ENCODE measurements at regions not wholly inside any gene's neighbourhood (a gene's known extent, or its start where the extent isn't known, plus 50 kb on each side); places are given as distances from the start of the nearest gene placed in this dataset.
"Not testable (repeated sequence)": the region's sequence is repeated elsewhere in the genome, so short reads cannot be mapped to it uniquely, and the experiment has no call there.

- no peak for TF ChIP-seq CTCF (IDR thresholded peaks at IDR 0.05; ENCODE audit: insufficient read depth, low read length, poor library complexity, severe bottlenecking)
- no peaks in the 10 kb centered on the region for H3K27me3 ChIP-seq (ENCODE audit: control insufficient read depth, insufficient read depth, low read length)
- H3K4me3 ChIP-seq (ENCODE audit: low read depth, low read length) = no peak overlapping the region
- no peaks in the 10 kb centered on the region for H3K36me3 ChIP-seq (ENCODE audit: control insufficient read depth, insufficient read depth, low read length)
- no peak for DNase-seq (ENCODE audit: low read depth)
These were observed 269.4 kb downstream of the PTGER3 start for GRCh38 chr1:70778056-70778762.

GRCh38 chr1:70778934-70779333 lies 268.7 kb downstream of the PTGER3 start:
- no peak for TF ChIP-seq CTCF (IDR thresholded peaks at IDR 0.05; ENCODE audit: insufficient read depth, low read length, poor library complexity, severe bottlenecking)
- Histone ChIP-seq H3K36me3 (ENCODE audit: control insufficient read depth, insufficient read depth, low read length) (no peaks in the 10 kb centered on the region), H3K27me3 (ENCODE audit: control insufficient read depth, insufficient read depth, low read length) (no peaks in the 10 kb centered on the region), H3K4me3 (ENCODE audit: low read depth, low read length) (no peak overlapping the region)
- DNase-seq (ENCODE audit: low read depth) = no peak

- Histone ChIP-seq H3K4me3 (ENCODE audit: low read depth, low read length) (no peak overlapping the region), H3K27me3 (ENCODE audit: control insufficient read depth, insufficient read depth, low read length) (no peaks in the 10 kb centered on the region), H3K36me3 (ENCODE audit: control insufficient read depth, insufficient read depth, low read length) (no peaks in the 10 kb centered on the region)
- no peak for TF ChIP-seq CTCF (IDR thresholded peaks at IDR 0.05; ENCODE audit: insufficient read depth, low read length, poor library complexity, severe bottlenecking)
- DNase-seq (ENCODE audit: low read depth) = no peak
These were observed 268.0 kb downstream of the PTGER3 start for GRCh38 chr1:70779571-70779970.

- no peak for DNase-seq (ENCODE audit: low read depth)
- Histone ChIP-seq H3K27me3 (ENCODE audit: control insufficient read depth, insufficient read depth, low read length) (no peaks in the 10 kb centered on the region), H3K4me3 (ENCODE audit: low read depth, low read length) (no peak overlapping the region), H3K36me3 (ENCODE audit: control insufficient read depth, insufficient read depth, low read length) (no peaks in the 10 kb centered on the region)
- TF ChIP-seq CTCF (IDR thresholded peaks at IDR 0.05; ENCODE audit: insufficient read depth, low read length, poor library complexity, severe bottlenecking) = no peak
These were observed 262.3 kb downstream of the PTGER3 start for GRCh38 chr1:70785287-70785686.

- Histone ChIP-seq H3K27me3 (ENCODE audit: control insufficient read depth, insufficient read depth, low read length) (no peaks in the 10 kb centered on the region), H3K4me3 (ENCODE audit: low read depth, low read length) (no peak overlapping the region), H3K36me3 (ENCODE audit: control insufficient read depth, insufficient read depth, low read length) (no peaks in the 10 kb centered on the region)
- DNase-seq (ENCODE audit: low read depth) = no peak
- no peak for TF ChIP-seq CTCF (IDR thresholded peaks at IDR 0.05; ENCODE audit: insufficient read depth, low read length, poor library complexity, severe bottlenecking)
These were observed 257.2 kb downstream of the PTGER3 start for GRCh38 chr1:70790232-70790923.

- H3K27me3 ChIP-seq (ENCODE audit: control insufficient read depth, insufficient read depth, low read length); H3K4me3 ChIP-seq (ENCODE audit: low read depth, low read length); H3K36me3 ChIP-seq (ENCODE audit: control insufficient read depth, insufficient read depth, low read length); DNase-seq (ENCODE audit: low read depth): not testable (repeated sequence)
These were observed 252.6 kb downstream of the PTGER3 start for GRCh38 chr1:70795064-70795463.

GRCh38 chr1:70796298-70796697 lies 251.3 kb downstream of the PTGER3 start:
- not testable (repeated sequence) for H3K27me3 ChIP-seq (ENCODE audit: control insufficient read depth, insufficient read depth, low read length); H3K36me3 ChIP-seq (ENCODE audit: control insufficient read depth, insufficient read depth, low read length); H3K4me3 ChIP-seq (ENCODE audit: low read depth, low read length); DNase-seq (ENCODE audit: low read depth)

GRCh38 chr1:70802625-70803024 lies 245.0 kb downstream of the PTGER3 start:
- H3K36me3 ChIP-seq (ENCODE audit: control insufficient read depth, insufficient read depth, low read length); H3K27me3 ChIP-seq (ENCODE audit: control insufficient read depth, insufficient read depth, low read length); DNase-seq (ENCODE audit: low read depth); H3K4me3 ChIP-seq (ENCODE audit: low read depth, low read length): not testable (repeated sequence)

Data from kidney epithelial cell (primary cell).